OCI-LY1 (cell line): ENCODE measurements at regions not wholly inside any gene's neighbourhood (a gene's known extent, or its start where the extent isn't known, plus 50 kb on each side); places are given as distances from the start of the nearest gene placed in this dataset.

Experiments
- CTCF ChIP-seq: fragments of 200-600 bp; sonication (generic), shearing (Covaris generic); IDR thresholded peaks from 2 replicates; pipeline ENCODE4 v1.5.1; 2017; ENCODE audit warnings: mild to moderate bottlenecking, antibody characterized with exemption, low read length, moderate library complexity, mixed read lengths
- EZH2 ChIP-seq: fragments of 200-600 bp; sonication (generic), shearing (Covaris generic); IDR thresholded peaks from 2 replicates; pipeline ENCODE4 v1.8.0; 2017; ENCODE audit warnings: borderline replicate concordance, mixed run types, mild to moderate bottlenecking, antibody characterized with exemption, low read length, moderate library complexity, mixed read lengths

DNA sequence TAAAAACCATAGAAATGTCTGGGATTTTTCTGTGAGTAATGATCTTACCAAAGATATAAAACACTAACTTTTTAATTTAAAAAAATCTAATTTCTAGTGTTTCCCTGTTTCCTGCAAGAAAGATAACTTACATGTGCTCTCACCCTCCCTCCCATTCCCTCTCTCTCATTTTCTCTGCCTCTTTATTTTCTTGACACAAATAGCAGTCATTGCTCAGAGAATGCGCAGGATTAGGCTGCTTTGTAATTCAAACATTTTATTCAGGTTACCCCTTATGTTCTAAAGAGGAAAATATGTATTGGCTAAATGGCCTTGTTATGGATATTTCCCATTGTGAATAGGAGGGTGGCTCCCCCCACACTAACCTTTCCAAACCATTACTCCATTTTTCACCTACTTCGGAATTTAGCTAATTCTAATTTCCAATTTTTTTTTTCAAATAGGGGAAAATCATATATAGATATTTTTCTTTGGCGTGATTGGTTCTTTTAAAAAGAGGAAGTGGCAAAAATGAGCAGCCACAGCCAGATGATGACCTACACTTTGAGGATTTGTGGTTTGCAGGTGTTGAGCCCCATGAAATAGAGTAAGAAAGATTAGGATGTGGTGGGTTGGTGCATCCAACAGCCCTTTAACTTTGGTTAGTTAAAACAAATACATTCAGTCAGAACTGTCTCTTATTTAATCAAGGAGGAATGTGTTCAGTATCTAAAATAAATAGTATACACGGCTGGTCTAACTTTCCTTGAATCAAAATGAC lies 554.4 kb downstream of the IGSF11 start:
- TF ChIP-seq CTCF (no peak), EZH2 (no peak)
